ENCODE measurements at regions not wholly inside any gene's neighbourhood (a gene's known extent, or its start where the extent isn't known, plus 50 kb on each side); places are given as distances from the start of the nearest gene placed in this dataset.

GRCh38 chr14:87824266-87824665, 168.7 kb downstream of the GALC start:
- H3K4me1 ChIP-seq (ENCODE audit: control insufficient read depth, insufficient read depth, low read length, poor library complexity, severe bottlenecking) = no peaks in the 10 kb centered on the region
- no peaks in the 10 kb centered on the region for H3K9me3 ChIP-seq (ENCODE audit: control insufficient read depth, low read length)
- no peak overlapping the region for H3K27ac ChIP-seq (ENCODE audit: insufficient read depth, low read length, poor library complexity, severe bottlenecking)
- no peak for DNase-seq
- no peaks in the 10 kb centered on the region for H3K36me3 ChIP-seq (ENCODE audit: control insufficient read depth, insufficient read depth, low read length)
- H3K4me3 ChIP-seq (ENCODE audit: insufficient read depth, low read depth, low read length, poor library complexity, severe bottlenecking) = no peak overlapping the region
- no peaks in the 10 kb centered on the region for H3K27me3 ChIP-seq (replicated peaks; ENCODE audit: control insufficient read depth, insufficient read depth, low read length, poor library complexity, severe bottlenecking)

GRCh38 chr14:87816416-87816815, 176.6 kb downstream of the GALC start:
- no peak overlapping the region for H3K27ac ChIP-seq (ENCODE audit: insufficient read depth, low read length, poor library complexity, severe bottlenecking)

GRCh38 chr14:87815121-87815520, 177.9 kb downstream of the GALC start:
- H3K4me1 ChIP-seq (ENCODE audit: control insufficient read depth, insufficient read depth, low read length, poor library complexity, severe bottlenecking) = no peaks in the 10 kb centered on the region
- H3K9me3 ChIP-seq (ENCODE audit: control insufficient read depth, low read length) = no peaks in the 10 kb centered on the region
- no peak overlapping the region for H3K4me3 ChIP-seq (ENCODE audit: insufficient read depth, low read depth, low read length, poor library complexity, severe bottlenecking)
- DNase-seq = no peak
- H3K27me3 ChIP-seq (replicated peaks; ENCODE audit: control insufficient read depth, insufficient read depth, low read length, poor library complexity, severe bottlenecking) = no peaks in the 10 kb centered on the region
- H3K36me3 ChIP-seq (ENCODE audit: control insufficient read depth, insufficient read depth, low read length) = no peaks in the 10 kb centered on the region
- H3K27ac ChIP-seq (ENCODE audit: insufficient read depth, low read length, poor library complexity, severe bottlenecking) = no peak overlapping the region

More at GRCh38 chr14:87816416-87816815, 176.6 kb downstream of the GALC start:
- H3K27me3 ChIP-seq (replicated peaks; ENCODE audit: control insufficient read depth, insufficient read depth, low read length, poor library complexity, severe bottlenecking) = no peaks in the 10 kb centered on the region
- no peak overlapping the region for H3K4me3 ChIP-seq (ENCODE audit: insufficient read depth, low read depth, low read length, poor library complexity, severe bottlenecking)
- no peaks in the 10 kb centered on the region for H3K9me3 ChIP-seq (ENCODE audit: control insufficient read depth, low read length)
- no peaks in the 10 kb centered on the region for H3K4me1 ChIP-seq (ENCODE audit: control insufficient read depth, insufficient read depth, low read length, poor library complexity, severe bottlenecking)
- no peak for DNase-seq
- H3K36me3 ChIP-seq (ENCODE audit: control insufficient read depth, insufficient read depth, low read length) = no peaks in the 10 kb centered on the region

- H3K4me1 ChIP-seq (ENCODE audit: control insufficient read depth, insufficient read depth, low read length, poor library complexity, severe bottlenecking) = no peaks in the 10 kb centered on the region
- H3K27me3 ChIP-seq (replicated peaks; ENCODE audit: control insufficient read depth, insufficient read depth, low read length, poor library complexity, severe bottlenecking) = no peaks in the 10 kb centered on the region
- no peaks in the 10 kb centered on the region for H3K36me3 ChIP-seq (ENCODE audit: control insufficient read depth, insufficient read depth, low read length)
- H3K27ac ChIP-seq (ENCODE audit: insufficient read depth, low read length, poor library complexity, severe bottlenecking) = no peak overlapping the region
- no peaks in the 10 kb centered on the region for H3K9me3 ChIP-seq (ENCODE audit: control insufficient read depth, low read length)
- DNase-seq = no peak
- H3K4me3 ChIP-seq (ENCODE audit: insufficient read depth, low read depth, low read length, poor library complexity, severe bottlenecking) = no peak overlapping the region
These were observed 179.3 kb downstream of the GALC start for GRCh38 chr14:87813686-87814085.

GRCh38 chr14:87813211-87813610, 179.8 kb downstream of the GALC start:
- Histone ChIP-seq H3K27ac (ENCODE audit: insufficient read depth, low read length, poor library complexity, severe bottlenecking) (no peak overlapping the region), H3K4me1 (ENCODE audit: control insufficient read depth, insufficient read depth, low read length, poor library complexity, severe bottlenecking) (no peaks in the 10 kb centered on the region), H3K4me3 (ENCODE audit: insufficient read depth, low read depth, low read length, poor library complexity, severe bottlenecking) (no peak overlapping the region), H3K36me3 (ENCODE audit: control insufficient read depth, insufficient read depth, low read length) (no peaks in the 10 kb centered on the region), H3K9me3 (ENCODE audit: control insufficient read depth, low read length) (no peaks in the 10 kb centered on the region), H3K27me3 (replicated peaks; ENCODE audit: control insufficient read depth, insufficient read depth, low read length, poor library complexity, severe bottlenecking) (no peaks in the 10 kb centered on the region)
- no peak for DNase-seq

GRCh38 chr14:87811246-87811645, 181.7 kb downstream of the GALC start:
- Histone ChIP-seq H3K9me3 (ENCODE audit: control insufficient read depth, low read length) (no peaks in the 10 kb centered on the region), H3K27me3 (replicated peaks; ENCODE audit: control insufficient read depth, insufficient read depth, low read length, poor library complexity, severe bottlenecking) (no peaks in the 10 kb centered on the region), H3K4me1 (ENCODE audit: control insufficient read depth, insufficient read depth, low read length, poor library complexity, severe bottlenecking) (no peaks in the 10 kb centered on the region), H3K36me3 (ENCODE audit: control insufficient read depth, insufficient read depth, low read length) (no peaks in the 10 kb centered on the region), H3K27ac (ENCODE audit: insufficient read depth, low read length, poor library complexity, severe bottlenecking) (no peak overlapping the region), H3K4me3 (ENCODE audit: insufficient read depth, low read depth, low read length, poor library complexity, severe bottlenecking) (no peak overlapping the region)
- DNase-seq = no peak

GRCh38 chr14:87810711-87811110, 182.3 kb downstream of the GALC start:
- Histone ChIP-seq H3K36me3 (ENCODE audit: control insufficient read depth, insufficient read depth, low read length) (no peaks in the 10 kb centered on the region), H3K4me1 (ENCODE audit: control insufficient read depth, insufficient read depth, low read length, poor library complexity, severe bottlenecking) (no peaks in the 10 kb centered on the region), H3K27me3 (replicated peaks; ENCODE audit: control insufficient read depth, insufficient read depth, low read length, poor library complexity, severe bottlenecking) (no peaks in the 10 kb centered on the region), H3K9me3 (ENCODE audit: control insufficient read depth, low read length) (no peaks in the 10 kb centered on the region), H3K27ac (ENCODE audit: insufficient read depth, low read length, poor library complexity, severe bottlenecking) (no peak overlapping the region), H3K4me3 (ENCODE audit: insufficient read depth, low read depth, low read length, poor library complexity, severe bottlenecking) (no peak overlapping the region)
- no peak for DNase-seq

GRCh38 chr14:87809261-87809660, 183.7 kb downstream of the GALC start:
- Histone ChIP-seq H3K4me1 (ENCODE audit: control insufficient read depth, insufficient read depth, low read length, poor library complexity, severe bottlenecking) (no peaks in the 10 kb centered on the region), H3K9me3 (ENCODE audit: control insufficient read depth, low read length) (no peaks in the 10 kb centered on the region), H3K27ac (ENCODE audit: insufficient read depth, low read length, poor library complexity, severe bottlenecking) (no peak overlapping the region), H3K36me3 (ENCODE audit: control insufficient read depth, insufficient read depth, low read length) (no peaks in the 10 kb centered on the region), H3K4me3 (ENCODE audit: insufficient read depth, low read depth, low read length, poor library complexity, severe bottlenecking) (no peak overlapping the region), H3K27me3 (replicated peaks; ENCODE audit: control insufficient read depth, insufficient read depth, low read length, poor library complexity, severe bottlenecking) (no peaks in the 10 kb centered on the region)
- no peak for DNase-seq

- Histone ChIP-seq H3K27me3 (replicated peaks; ENCODE audit: control insufficient read depth, insufficient read depth, low read length, poor library complexity, severe bottlenecking) (no peaks in the 10 kb centered on the region), H3K4me3 (ENCODE audit: insufficient read depth, low read depth, low read length, poor library complexity, severe bottlenecking) (no peak overlapping the region), H3K36me3 (ENCODE audit: control insufficient read depth, insufficient read depth, low read length) (no peaks in the 10 kb centered on the region), H3K27ac (ENCODE audit: insufficient read depth, low read length, poor library complexity, severe bottlenecking) (no peak overlapping the region), H3K4me1 (ENCODE audit: control insufficient read depth, insufficient read depth, low read length, poor library complexity, severe bottlenecking) (no peaks in the 10 kb centered on the region), H3K9me3 (ENCODE audit: control insufficient read depth, low read length) (no peaks in the 10 kb centered on the region)
- DNase-seq = peak in 2 of 3 donors; percentile 2 to 21
These were observed 187.7 kb downstream of the GALC start for GRCh38 chr14:87805315-87805723.

- no peaks in the 10 kb centered on the region for H3K36me3 ChIP-seq (ENCODE audit: control insufficient read depth, insufficient read depth, low read length)
- no peaks in the 10 kb centered on the region for H3K4me1 ChIP-seq (ENCODE audit: control insufficient read depth, insufficient read depth, low read length, poor library complexity, severe bottlenecking)
- H3K27ac ChIP-seq (ENCODE audit: insufficient read depth, low read length, poor library complexity, severe bottlenecking) = no peak overlapping the region
These were observed 192.8 kb downstream of the GALC start for GRCh38 chr14:87800216-87800615.

GRCh38 chr14:87799400-87799799, 193.6 kb downstream of the GALC start:
- no peak for DNase-seq
- H3K4me1 ChIP-seq (ENCODE audit: control insufficient read depth, insufficient read depth, low read length, poor library complexity, severe bottlenecking) = no peaks in the 10 kb centered on the region
- H3K4me3 ChIP-seq (ENCODE audit: insufficient read depth, low read depth, low read length, poor library complexity, severe bottlenecking) = no peak overlapping the region
- no peaks in the 10 kb centered on the region for H3K27me3 ChIP-seq (replicated peaks; ENCODE audit: control insufficient read depth, insufficient read depth, low read length, poor library complexity, severe bottlenecking)
- no peak overlapping the region for H3K27ac ChIP-seq (ENCODE audit: insufficient read depth, low read length, poor library complexity, severe bottlenecking)
- H3K36me3 ChIP-seq (ENCODE audit: control insufficient read depth, insufficient read depth, low read length) = no peaks in the 10 kb centered on the region
- H3K9me3 ChIP-seq (ENCODE audit: control insufficient read depth, low read length) = no peaks in the 10 kb centered on the region

More at GRCh38 chr14:87800216-87800615, 192.8 kb downstream of the GALC start:
- no peak overlapping the region for H3K4me3 ChIP-seq (ENCODE audit: insufficient read depth, low read depth, low read length, poor library complexity, severe bottlenecking)
- H3K9me3 ChIP-seq (ENCODE audit: control insufficient read depth, low read length) = no peaks in the 10 kb centered on the region
- H3K27me3 ChIP-seq (replicated peaks; ENCODE audit: control insufficient read depth, insufficient read depth, low read length, poor library complexity, severe bottlenecking) = no peaks in the 10 kb centered on the region
- DNase-seq = no peak
